ENCODE measurements at regions not wholly inside any gene's neighbourhood (a gene's known extent, or its start where the extent isn't known, plus 50 kb on each side); places are given as distances from the start of the nearest gene placed in this dataset.
"Not testable (repeated sequence)": the region's sequence is repeated elsewhere in the genome, so short reads cannot be mapped to it uniquely, and the experiment has no call there.

DNA sequence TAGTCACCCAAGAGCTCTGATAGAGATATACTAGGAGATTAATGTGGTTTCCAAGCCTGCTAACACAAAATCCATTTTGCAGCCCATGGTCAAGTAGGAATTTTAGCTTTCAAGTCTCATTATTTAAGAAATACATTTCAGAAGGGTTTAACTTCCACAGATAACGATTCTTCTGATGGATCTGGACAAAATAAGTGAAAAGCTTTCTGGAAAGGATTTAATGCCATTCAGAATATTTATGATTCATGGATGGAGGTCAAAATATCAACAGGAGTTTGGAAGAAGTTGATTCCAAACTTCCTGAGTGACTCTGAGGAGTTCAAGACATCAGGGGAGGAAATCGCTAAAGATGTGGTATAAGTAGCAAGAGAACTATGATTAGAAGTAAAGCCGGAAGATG is 214.6 kb downstream of the ATXN7L3B start:
- TF ChIP-seq POLR2AphosphoS5 (IDR thresholded peaks at IDR 0.05; ENCODE audit: borderline replicate concordance, low read depth, low read length): no peak
- no peak for TF ChIP-seq EZH2 (IDR thresholded peaks at IDR 0.05)
- no peak for TF ChIP-seq FOXP2 (optimal IDR thresholded peaks at IDR 0.05; ENCODE audit: control extremely low read depth, extremely low read length, insufficient read depth)
- no peak overlapping the region for H3K9ac ChIP-seq (ENCODE audit: insufficient read length)
- DNase-seq (ENCODE audit: low read depth, low spot score): no peak
- H3K36me3 ChIP-seq (ENCODE audit: insufficient read depth, low read length): no peaks in the 10 kb centered on the region
- no peaks in the 10 kb centered on the region for H3K9me3 ChIP-seq (ENCODE audit: low read depth, low read length)
- no peak overlapping the region for H3K4me3 ChIP-seq
- H3K27ac ChIP-seq: no peak overlapping the region

DNA sequence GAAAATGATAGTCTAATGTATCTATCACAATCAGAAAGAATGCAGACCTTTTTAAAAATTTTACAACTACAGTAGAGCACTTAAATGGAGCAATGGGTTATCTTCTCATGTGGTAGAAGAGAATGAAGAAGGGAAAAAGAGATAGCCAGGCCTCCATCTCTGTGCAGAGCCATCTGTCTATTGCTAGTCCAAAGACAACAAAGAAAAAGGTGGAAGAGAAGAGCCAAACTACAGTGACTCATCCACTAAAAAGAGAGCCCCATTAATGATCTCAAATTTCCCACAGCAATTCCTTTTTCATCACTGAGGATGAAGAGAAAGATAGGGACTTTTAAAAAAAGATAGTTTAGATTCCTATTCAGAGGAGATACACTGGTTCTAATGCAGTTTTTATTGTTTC is 232.9 kb downstream of the ATXN7L3B start:
- H3K27ac ChIP-seq: no peak overlapping the region
- H3K9me3 ChIP-seq (ENCODE audit: low read depth, low read length): no peaks in the 10 kb centered on the region
- no peak overlapping the region for H3K9ac ChIP-seq (ENCODE audit: insufficient read length)
- no peak overlapping the region for H3K4me3 ChIP-seq
- no peak for DNase-seq (ENCODE audit: low read depth, low spot score)
- no peak for TF ChIP-seq FOXP2 (optimal IDR thresholded peaks at IDR 0.05; ENCODE audit: control extremely low read depth, extremely low read length, insufficient read depth)
- no peak for TF ChIP-seq EZH2 (IDR thresholded peaks at IDR 0.05)
- H3K36me3 ChIP-seq (ENCODE audit: insufficient read depth, low read length): no peaks in the 10 kb centered on the region

DNA sequence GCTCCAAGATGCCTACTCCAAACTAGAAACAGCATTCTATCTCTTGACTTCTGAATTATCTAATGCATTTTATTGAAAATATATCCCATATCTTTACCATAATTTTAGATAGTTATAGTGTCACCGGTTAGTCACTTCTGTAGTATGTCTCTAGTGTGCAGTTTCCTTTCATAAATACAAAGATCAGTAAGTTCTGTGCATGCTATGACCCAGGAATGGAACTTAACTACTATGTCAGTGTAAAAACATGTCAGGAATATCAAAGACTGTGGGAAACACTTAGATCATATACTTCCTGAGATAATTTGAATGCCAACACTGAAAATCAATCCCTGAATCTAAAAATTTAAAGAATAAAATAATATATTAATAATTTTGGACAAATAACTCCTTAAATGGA is 237.6 kb downstream of the ATXN7L3B start:
- H3K9ac ChIP-seq (ENCODE audit: insufficient read length): no peak overlapping the region
- H3K9me3 ChIP-seq (ENCODE audit: low read depth, low read length): no peaks in the 10 kb centered on the region
- DNase-seq (ENCODE audit: low read depth, low spot score): no peak
- no peak overlapping the region for H3K4me3 ChIP-seq
- TF ChIP-seq FOXP2 (optimal IDR thresholded peaks at IDR 0.05; ENCODE audit: control extremely low read depth, extremely low read length, insufficient read depth) (no peak), EZH2 (IDR thresholded peaks at IDR 0.05) (no peak), POLR2AphosphoS5 (IDR thresholded peaks at IDR 0.05; ENCODE audit: borderline replicate concordance, low read depth, low read length) (no peak)
- H3K36me3 ChIP-seq (ENCODE audit: insufficient read depth, low read length): no peaks in the 10 kb centered on the region
- no peak overlapping the region for H3K27ac ChIP-seq

DNA sequence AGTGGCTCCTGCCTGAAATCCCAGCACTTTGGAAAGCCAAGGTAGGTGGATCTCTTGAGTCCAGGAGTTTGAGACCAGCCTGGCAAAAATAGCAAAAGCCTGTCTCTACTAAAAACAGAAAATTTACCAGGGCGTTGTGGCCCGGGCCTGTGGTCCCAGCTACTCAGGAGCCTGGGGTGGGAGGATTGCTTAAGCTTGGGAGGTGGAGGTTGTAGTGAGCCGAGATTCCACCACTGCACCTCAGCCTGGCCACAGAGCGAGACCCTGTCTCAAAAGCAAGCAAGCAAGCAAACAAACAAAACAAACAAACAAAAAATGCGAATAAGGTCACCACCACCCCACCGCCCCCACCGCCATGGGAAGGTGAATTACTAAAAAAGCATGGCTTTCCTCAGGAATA is 238.7 kb downstream of the ATXN7L3B start:
- no peak for DNase-seq (ENCODE audit: low read depth, low spot score)

GRCh38 chr12:74780182-74780849 is 242.7 kb downstream of the ATXN7L3B start:
- no peak for DNase-seq (ENCODE audit: low read depth, low spot score)
- TF ChIP-seq FOXP2 (optimal IDR thresholded peaks at IDR 0.05; ENCODE audit: control extremely low read depth, extremely low read length, insufficient read depth) (no peak), EZH2 (IDR thresholded peaks at IDR 0.05) (no peak), POLR2AphosphoS5 (IDR thresholded peaks at IDR 0.05; ENCODE audit: borderline replicate concordance, low read depth, low read length) (no peak)
- H3K27ac ChIP-seq: no peak overlapping the region; the same call in 1 of the 2 replicates
- H3K36me3 ChIP-seq (ENCODE audit: insufficient read depth, low read length): no peaks in the 10 kb centered on the region
- no peak overlapping the region for H3K9ac ChIP-seq (ENCODE audit: insufficient read length)
- no peaks in the 10 kb centered on the region for H3K9me3 ChIP-seq (ENCODE audit: low read depth, low read length)
- no peak overlapping the region for H3K4me3 ChIP-seq

More for the DNA sequence above, 238.7 kb downstream of the ATXN7L3B start:
- no peaks in the 10 kb centered on the region for H3K36me3 ChIP-seq (ENCODE audit: insufficient read depth, low read length)
- TF ChIP-seq POLR2AphosphoS5 (IDR thresholded peaks at IDR 0.05; ENCODE audit: borderline replicate concordance, low read depth, low read length) (no peak), EZH2 (IDR thresholded peaks at IDR 0.05) (no peak), FOXP2 (optimal IDR thresholded peaks at IDR 0.05; ENCODE audit: control extremely low read depth, extremely low read length, insufficient read depth) (no peak)
- H3K4me3 ChIP-seq: no peak overlapping the region
- no peak overlapping the region for H3K27ac ChIP-seq
- no peaks in the 10 kb centered on the region for H3K9me3 ChIP-seq (ENCODE audit: low read depth, low read length)
- no peak overlapping the region for H3K9ac ChIP-seq (ENCODE audit: insufficient read length)

DNA sequence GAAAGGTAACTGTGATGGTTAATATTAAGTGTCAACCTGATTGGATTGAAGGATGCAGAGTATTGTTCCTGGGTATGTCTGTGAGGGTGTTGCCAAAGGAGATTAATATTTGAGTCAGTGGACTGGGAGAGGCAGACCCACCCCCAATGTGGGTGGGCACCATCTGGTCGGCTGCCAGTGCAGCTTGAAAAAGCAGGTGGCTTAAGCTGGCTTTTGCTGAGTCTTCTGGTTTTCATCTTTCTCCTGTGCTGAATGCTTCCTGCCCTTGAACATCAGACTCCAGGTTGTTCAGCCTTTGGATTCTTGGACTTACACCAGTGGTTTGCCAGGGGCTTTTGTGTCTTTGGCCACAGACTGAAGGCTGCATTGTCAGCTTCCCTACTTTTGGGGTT is 243.2 kb downstream of the ATXN7L3B start:
- H3K9ac ChIP-seq (ENCODE audit: insufficient read length); H3K36me3 ChIP-seq (ENCODE audit: insufficient read depth, low read length); DNase-seq (ENCODE audit: low read depth, low spot score); H3K9me3 ChIP-seq (ENCODE audit: low read depth, low read length); H3K4me3 ChIP-seq; H3K27ac ChIP-seq: not testable (repeated sequence)

DNA sequence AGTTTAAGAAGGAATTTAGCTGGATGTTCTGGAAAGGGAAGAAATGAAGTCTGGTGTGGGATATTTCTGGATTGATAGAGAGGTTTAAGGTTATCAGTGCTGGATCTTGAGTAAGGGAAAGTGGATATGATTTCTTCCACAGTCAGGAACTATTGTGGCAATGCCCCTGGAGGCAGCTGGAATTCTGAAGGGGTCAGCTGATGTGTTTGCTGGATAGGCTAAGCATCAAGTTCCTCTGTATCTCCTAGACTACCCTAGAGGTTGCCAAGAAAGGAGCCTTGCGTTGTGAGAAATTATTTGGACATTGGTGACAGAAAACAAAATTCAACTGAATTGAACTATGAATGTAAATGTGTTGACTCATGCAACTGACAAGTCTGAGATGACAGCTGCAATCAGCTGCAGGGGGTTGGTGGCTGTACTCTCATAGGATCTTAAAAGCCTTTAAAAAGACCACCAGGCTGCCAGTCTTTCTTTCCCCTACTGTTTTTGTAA is 244.4 kb downstream of the ATXN7L3B start:
- Histone ChIP-seq H3K9ac (ENCODE audit: insufficient read length) (no peak overlapping the region), H3K9me3 (ENCODE audit: low read depth, low read length) (no peaks in the 10 kb centered on the region), H3K36me3 (ENCODE audit: insufficient read depth, low read length) (no peaks in the 10 kb centered on the region), H3K27ac (no peak overlapping the region), H3K4me3 (no peak overlapping the region)
- TF ChIP-seq FOXP2 (optimal IDR thresholded peaks at IDR 0.05; ENCODE audit: control extremely low read depth, extremely low read length, insufficient read depth) (no peak), EZH2 (IDR thresholded peaks at IDR 0.05) (no peak), POLR2AphosphoS5 (IDR thresholded peaks at IDR 0.05; ENCODE audit: borderline replicate concordance, low read depth, low read length) (no peak)
- no peak for DNase-seq (ENCODE audit: low read depth, low spot score)

- TF ChIP-seq EZH2 (IDR thresholded peaks at IDR 0.05) (no peak), POLR2AphosphoS5 (IDR thresholded peaks at IDR 0.05; ENCODE audit: borderline replicate concordance, low read depth, low read length) (no peak), FOXP2 (optimal IDR thresholded peaks at IDR 0.05; ENCODE audit: control extremely low read depth, extremely low read length, insufficient read depth) (no peak)
These were observed 253.3 kb downstream of the ATXN7L3B start for GRCh38 chr12:74790931-74791330.

GRCh38 chr12:74791365-74791764 is 253.7 kb downstream of the ATXN7L3B start:
- Histone ChIP-seq H3K36me3 (ENCODE audit: insufficient read depth, low read length) (no peaks in the 10 kb centered on the region), H3K9me3 (ENCODE audit: low read depth, low read length) (no peaks in the 10 kb centered on the region), H3K9ac (ENCODE audit: insufficient read length) (no peak overlapping the region), H3K27ac (no peak overlapping the region), H3K4me3 (no peak overlapping the region)
- DNase-seq (ENCODE audit: low read depth, low spot score): no peak
- TF ChIP-seq FOXP2 (optimal IDR thresholded peaks at IDR 0.05; ENCODE audit: control extremely low read depth, extremely low read length, insufficient read depth) (no peak), EZH2 (IDR thresholded peaks at IDR 0.05) (no peak), POLR2AphosphoS5 (IDR thresholded peaks at IDR 0.05; ENCODE audit: borderline replicate concordance, low read depth, low read length) (no peak)

More at GRCh38 chr12:74790931-74791330, 253.3 kb downstream of the ATXN7L3B start:
- no peak overlapping the region for H3K27ac ChIP-seq
- no peak overlapping the region for H3K9ac ChIP-seq (ENCODE audit: insufficient read length)
- no peaks in the 10 kb centered on the region for H3K9me3 ChIP-seq (ENCODE audit: low read depth, low read length)
- no peaks in the 10 kb centered on the region for H3K36me3 ChIP-seq (ENCODE audit: insufficient read depth, low read length)
- no peak for DNase-seq (ENCODE audit: low read depth, low spot score)
- no peak overlapping the region for H3K4me3 ChIP-seq
